ENCODE measurements at regions not wholly inside any gene's neighbourhood (a gene's known extent, or its start where the extent isn't known, plus 50 kb on each side); places are given as distances from the start of the nearest gene placed in this dataset.

DNA sequence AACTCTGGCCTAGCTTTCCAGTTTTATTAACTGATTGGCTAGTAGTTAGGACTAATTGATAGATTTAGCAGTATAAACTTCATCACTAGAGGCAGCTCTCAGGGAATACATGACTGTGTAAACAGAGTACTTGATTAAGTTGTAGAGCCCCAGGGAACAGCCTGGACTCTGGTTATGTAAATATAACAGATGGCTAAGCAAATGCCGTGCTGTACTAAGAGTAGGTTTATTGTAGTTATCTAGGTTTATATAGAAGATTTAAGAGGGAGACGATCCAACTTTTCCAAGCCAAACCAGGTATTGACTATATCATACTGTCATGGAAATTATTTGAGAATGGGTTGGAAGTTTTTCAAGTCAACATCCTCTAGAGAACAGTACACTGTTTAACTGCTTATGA lies 463.4 kb upstream of the GRID2 start:
- H3K27me3 ChIP-seq (ENCODE audit: control insufficient read depth, extremely low read depth, insufficient read depth, low read length) = no peaks in the 10 kb centered on the region
- no peak overlapping the region for H3K27ac ChIP-seq (ENCODE audit: control insufficient read depth, insufficient read depth, low read length)
- TF ChIP-seq EZH2 (IDR thresholded peaks at IDR 0.05; ENCODE audit: low read length) (no peak), CTCF (optimal IDR thresholded peaks at IDR 0.05 in 1 of 3, IDR thresholded peaks at IDR 0.05 in 1 of 3, conservative IDR thresholded peaks at IDR 0.05 in 1 of 3; ENCODE audit: extremely low read depth in 1 of 3, insufficient read depth in 2 of 3, low read length in 3 of 3) (no peak)
- H3K9me1 ChIP-seq (ENCODE audit: control insufficient read depth, extremely low read depth, insufficient read depth, low read length) = no peaks in the 10 kb centered on the region
- H3K79me2 ChIP-seq (ENCODE audit: control insufficient read depth, insufficient read depth, low read length) = no peaks in the 10 kb centered on the region
- no peak overlapping the region for H2AFZ ChIP-seq (ENCODE audit: control insufficient read depth, low read length)
- H3K4me1 ChIP-seq (ENCODE audit: control insufficient read depth, extremely low read depth, insufficient read depth, low read length) = no peaks in the 10 kb centered on the region
- no peaks in the 10 kb centered on the region for H3K9me3 ChIP-seq (ENCODE audit: control insufficient read depth, low read depth, low read length)
- H4K20me1 ChIP-seq (ENCODE audit: control insufficient read depth, extremely low read depth, insufficient read depth, low read length) = no peaks in the 10 kb centered on the region
- no peak overlapping the region for H3K9ac ChIP-seq (ENCODE audit: control insufficient read depth, extremely low read depth, insufficient read depth, low read length)
- dilution Hi-C loops (cut with MboI; ENCODE audit: extremely low pct_ligation_motif_present, low sequenced_read_pairs) = no loop called here
- no peaks in the 10 kb centered on the region for H3K36me3 ChIP-seq (ENCODE audit: control insufficient read depth in 2 of 2, extremely low read depth in 1 of 2, insufficient read depth in 2 of 2, low read length in 2 of 2)
- H3K4me2 ChIP-seq (ENCODE audit: control insufficient read depth, extremely low read depth, insufficient read depth, low read depth, low read length) = no peak overlapping the region
- H3K4me3 ChIP-seq (ENCODE audit: control insufficient read depth in 2 of 3, extremely low read depth in 1 of 3, insufficient read depth in 2 of 3, low read depth in 1 of 3, low read length in 3 of 3) = no peak overlapping the region
- FAIRE-seq (no peak), DNase-seq (ENCODE audit: low read depth, low spot score) (no peak)

DNA sequence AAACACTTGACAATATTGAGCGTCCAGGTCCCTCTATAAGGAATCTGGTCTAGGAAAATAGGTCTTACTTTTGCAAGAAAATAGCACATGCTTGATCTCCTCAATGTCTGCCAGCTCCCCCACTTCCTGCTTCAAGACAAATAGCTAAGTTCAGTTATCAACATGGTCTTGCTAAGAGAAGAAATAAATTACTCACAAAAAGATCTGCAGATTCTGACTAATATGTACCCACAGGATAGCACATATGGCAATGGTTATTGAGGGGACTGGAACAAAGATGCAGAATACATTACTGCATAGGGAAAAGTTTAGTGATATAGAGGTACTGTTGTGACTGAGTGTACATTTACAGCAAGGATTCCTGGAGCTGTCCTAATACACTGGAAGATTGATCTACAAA lies 457.5 kb upstream of the GRID2 start:
- dilution Hi-C loops (cut with MboI; ENCODE audit: extremely low pct_ligation_motif_present, low sequenced_read_pairs) = no loop called here
- Histone ChIP-seq H4K20me1 (ENCODE audit: control insufficient read depth, extremely low read depth, insufficient read depth, low read length) (no peaks in the 10 kb centered on the region), H3K4me1 (ENCODE audit: control insufficient read depth, extremely low read depth, insufficient read depth, low read length) (no peaks in the 10 kb centered on the region), H3K9me1 (ENCODE audit: control insufficient read depth, extremely low read depth, insufficient read depth, low read length) (no peaks in the 10 kb centered on the region), H3K79me2 (ENCODE audit: control insufficient read depth, insufficient read depth, low read length) (no peaks in the 10 kb centered on the region), H3K4me2 (ENCODE audit: control insufficient read depth, extremely low read depth, insufficient read depth, low read depth, low read length) (no peak overlapping the region), H3K36me3 (ENCODE audit: control insufficient read depth in 2 of 2, extremely low read depth in 1 of 2, insufficient read depth in 2 of 2, low read length in 2 of 2) (no peaks in the 10 kb centered on the region), H3K27ac (ENCODE audit: control insufficient read depth, insufficient read depth, low read length) (no peak overlapping the region), H3K9ac (ENCODE audit: control insufficient read depth, extremely low read depth, insufficient read depth, low read length) (no peak overlapping the region), H3K9me3 (ENCODE audit: control insufficient read depth, low read depth, low read length) (no peaks in the 10 kb centered on the region), H3K4me3 (ENCODE audit: control insufficient read depth in 2 of 3, extremely low read depth in 1 of 3, insufficient read depth in 2 of 3, low read depth in 1 of 3, low read length in 3 of 3) (no peak overlapping the region), H3K27me3 (ENCODE audit: control insufficient read depth, extremely low read depth, insufficient read depth, low read length) (no peaks in the 10 kb centered on the region), H2AFZ (ENCODE audit: control insufficient read depth, low read length) (no peak overlapping the region)
- TF ChIP-seq CTCF (optimal IDR thresholded peaks at IDR 0.05 in 1 of 3, IDR thresholded peaks at IDR 0.05 in 1 of 3, conservative IDR thresholded peaks at IDR 0.05 in 1 of 3; ENCODE audit: extremely low read depth in 1 of 3, insufficient read depth in 2 of 3, low read length in 3 of 3) = no peak
- no peak for TF ChIP-seq EZH2 (IDR thresholded peaks at IDR 0.05; ENCODE audit: low read length)
- no peak for DNase-seq (ENCODE audit: low read depth, low spot score)
- FAIRE-seq = no peak
